Ecto neural progenitor cell (in vitro differentiated cells): ENCODE measurements at regions not wholly inside any gene's neighbourhood (a gene's known extent, or its start where the extent isn't known, plus 50 kb on each side); places are given as distances from the start of the nearest gene placed in this dataset.

Source experiments
- DNase-seq: peaks from one replicate; pipeline ENCODE4 v3.0.0-alpha.2; 2018; ENCODE audit warnings: low spot score

DNA sequence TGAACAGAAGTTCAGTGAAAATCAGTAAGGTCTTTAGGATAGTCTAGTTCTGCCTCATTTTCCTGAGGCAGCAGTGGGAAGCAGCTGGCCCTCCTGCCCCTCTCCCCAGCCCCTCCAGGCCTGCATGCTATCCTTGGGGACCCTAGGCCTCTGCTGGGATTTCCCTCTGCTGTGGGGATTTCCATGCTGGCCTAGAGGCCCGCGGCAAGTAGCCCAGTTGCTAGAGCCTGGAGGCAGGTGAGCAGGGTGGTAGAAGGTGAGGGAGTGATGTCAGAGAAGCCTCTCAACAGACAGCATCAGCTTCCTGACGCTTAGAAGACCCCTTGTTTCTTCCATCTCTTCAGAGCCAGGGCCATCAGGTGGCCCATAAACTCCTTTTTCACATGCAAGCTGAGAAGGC is 305.8 kb upstream of the THBS1 start:
- no peak for DNase-seq

GRCh38 chr15:39279311-39279710 is 301.6 kb upstream of the THBS1 start:
- DNase-seq: no peak

- no peak for DNase-seq
Observed at GRCh38 chr15:39281094-39281493, 299.8 kb upstream of the THBS1 start.

- DNase-seq: no peak
Observed at GRCh38 chr15:39282663-39283208, 298.1 kb upstream of the THBS1 start.

DNA sequence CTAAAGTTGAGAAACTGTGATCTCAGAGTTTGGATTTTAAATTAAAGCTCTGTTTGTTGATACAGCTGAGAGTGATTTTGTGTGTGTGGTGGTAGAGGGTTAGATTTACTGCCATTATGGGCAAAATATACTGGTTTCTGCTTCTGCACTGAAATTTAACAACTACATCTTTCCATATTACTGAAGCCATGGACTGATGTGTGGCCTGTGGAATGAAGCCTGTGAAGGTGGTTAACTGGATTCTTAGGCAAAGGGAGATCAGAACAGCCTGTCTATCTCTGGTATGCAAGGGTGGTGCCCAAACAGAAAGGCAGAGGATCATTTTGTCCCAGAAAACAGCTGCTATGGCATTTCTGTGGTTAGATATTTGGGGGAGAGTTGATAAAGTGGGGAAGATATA is 297.3 kb upstream of the THBS1 start:
- DNase-seq: no peak

- DNase-seq: no peak
Observed at GRCh38 chr15:39285071-39285470, 295.8 kb upstream of the THBS1 start.

GRCh38 chr15:39285663-39286062 is 295.2 kb upstream of the THBS1 start:
- no peak for DNase-seq

DNA sequence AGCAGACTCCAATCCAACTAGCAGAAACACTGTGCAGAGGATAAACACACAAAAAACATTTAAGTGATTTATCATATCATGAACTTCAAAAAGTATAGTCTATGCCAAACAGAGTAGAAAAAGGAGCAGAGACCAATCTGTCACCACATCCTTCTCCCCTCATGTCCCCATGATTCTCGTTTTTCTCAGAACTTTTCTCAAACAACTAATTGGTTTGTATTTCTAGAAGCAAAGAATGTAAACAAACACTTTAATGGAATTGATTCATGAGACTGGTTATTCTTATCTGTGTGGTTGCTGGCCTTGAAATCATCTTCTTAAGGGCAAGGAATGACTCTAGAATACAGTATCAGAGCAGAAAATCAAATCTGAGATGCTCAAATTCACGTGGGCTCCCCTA is 294.2 kb upstream of the THBS1 start:
- DNase-seq: no peak

DNA sequence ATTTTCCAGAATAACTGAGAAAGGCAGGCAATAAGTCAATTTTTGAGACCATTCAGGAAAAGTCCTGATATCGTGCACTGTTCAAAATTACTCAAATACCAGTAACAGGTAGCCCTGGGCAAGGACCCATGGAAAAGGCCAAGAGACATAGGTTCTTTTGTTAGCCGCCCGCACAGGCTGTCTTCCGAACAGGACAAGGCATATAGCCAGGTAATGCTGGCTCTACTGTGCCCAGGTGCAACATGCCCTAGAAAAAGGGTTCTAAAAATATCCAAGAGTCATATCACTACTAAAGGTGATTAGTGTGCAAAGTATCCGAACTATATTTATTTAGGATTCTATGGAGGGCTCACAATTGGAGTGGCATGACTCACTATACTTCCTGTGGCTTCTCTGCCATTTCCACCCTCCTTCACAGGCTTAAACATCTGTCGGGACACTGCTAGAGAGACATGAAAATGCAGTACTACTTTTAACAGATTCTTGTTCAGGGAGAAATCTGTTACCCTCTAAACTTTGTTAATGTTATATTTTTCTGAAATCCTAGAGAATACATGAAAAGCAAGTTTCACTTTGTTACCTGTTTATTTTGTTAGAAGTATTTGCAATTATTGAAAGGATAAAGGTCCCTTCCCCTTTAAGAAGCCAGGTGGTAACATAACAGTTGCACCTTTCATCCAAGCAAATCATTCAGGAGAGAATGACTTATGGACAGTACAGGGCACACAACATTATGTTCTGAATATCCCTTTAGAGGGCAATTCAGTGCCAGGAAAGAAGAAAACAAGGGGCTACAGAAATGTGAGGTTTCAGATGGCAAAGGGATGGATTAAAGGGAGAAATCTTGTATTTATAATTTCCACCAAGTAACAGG is 293.3 kb upstream of the THBS1 start:
- no peak for DNase-seq

- DNase-seq: no peak
Observed at GRCh38 chr15:39290711-39291435, 290.0 kb upstream of the THBS1 start.

DNA sequence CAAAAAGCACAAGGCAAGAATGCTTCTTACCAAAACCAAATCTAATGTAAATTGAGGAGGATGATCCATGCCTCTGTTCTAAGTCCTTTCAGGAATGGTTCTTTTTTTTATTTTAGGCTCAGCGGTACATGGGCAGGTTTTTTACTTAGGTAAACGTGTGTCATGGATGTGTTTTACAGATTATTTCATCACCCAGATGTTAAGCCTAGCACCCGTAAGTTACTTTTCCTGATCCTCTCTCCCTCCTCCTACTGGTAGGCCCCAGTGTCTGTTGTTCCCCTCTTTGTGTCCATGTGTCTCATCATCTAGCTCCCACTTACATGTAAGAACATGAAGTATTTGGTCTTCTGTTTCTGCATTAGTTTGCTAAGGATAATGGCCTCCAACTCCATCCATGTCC is 289.2 kb upstream of the THBS1 start:
- no peak for DNase-seq

GRCh38 chr15:39296955-39297354 is 283.9 kb upstream of the THBS1 start:
- DNase-seq: no peak

DNA sequence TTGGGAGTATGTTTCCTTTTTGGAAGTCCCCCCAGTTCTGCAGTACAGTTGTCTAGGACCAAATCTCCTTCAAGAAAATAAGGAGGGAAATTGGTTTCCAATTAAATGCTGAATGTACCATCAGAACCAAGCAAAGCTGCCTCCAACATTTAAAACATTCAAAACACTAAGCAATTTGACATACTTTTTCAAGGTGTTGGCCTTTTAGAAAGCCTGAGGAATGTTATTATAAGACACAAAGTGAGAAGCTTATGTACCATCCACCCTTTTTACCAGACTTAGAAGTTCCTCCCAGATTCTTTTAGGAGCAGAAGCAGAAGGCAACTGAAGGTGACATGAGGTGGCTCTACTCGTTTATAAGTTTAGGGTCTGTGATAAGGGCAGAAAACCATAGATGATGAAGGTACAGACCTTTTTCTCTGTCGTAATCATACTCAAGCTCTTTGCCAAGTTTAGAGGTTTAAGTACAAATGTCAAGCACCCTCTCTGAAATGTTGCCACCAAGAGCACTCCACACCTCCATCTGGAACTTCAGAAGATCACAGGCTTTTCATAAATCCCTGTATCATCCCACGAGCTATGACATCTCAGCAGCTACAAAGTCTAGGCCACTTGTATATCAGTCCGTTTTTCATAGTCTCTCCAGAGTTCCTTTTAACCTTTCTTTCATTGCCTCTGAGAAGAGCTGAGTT is 282.5 kb upstream of the THBS1 start:
- no peak for DNase-seq

GRCh38 chr15:39299486-39300267 is 281.2 kb upstream of the THBS1 start:
- DNase-seq: no peak

DNA sequence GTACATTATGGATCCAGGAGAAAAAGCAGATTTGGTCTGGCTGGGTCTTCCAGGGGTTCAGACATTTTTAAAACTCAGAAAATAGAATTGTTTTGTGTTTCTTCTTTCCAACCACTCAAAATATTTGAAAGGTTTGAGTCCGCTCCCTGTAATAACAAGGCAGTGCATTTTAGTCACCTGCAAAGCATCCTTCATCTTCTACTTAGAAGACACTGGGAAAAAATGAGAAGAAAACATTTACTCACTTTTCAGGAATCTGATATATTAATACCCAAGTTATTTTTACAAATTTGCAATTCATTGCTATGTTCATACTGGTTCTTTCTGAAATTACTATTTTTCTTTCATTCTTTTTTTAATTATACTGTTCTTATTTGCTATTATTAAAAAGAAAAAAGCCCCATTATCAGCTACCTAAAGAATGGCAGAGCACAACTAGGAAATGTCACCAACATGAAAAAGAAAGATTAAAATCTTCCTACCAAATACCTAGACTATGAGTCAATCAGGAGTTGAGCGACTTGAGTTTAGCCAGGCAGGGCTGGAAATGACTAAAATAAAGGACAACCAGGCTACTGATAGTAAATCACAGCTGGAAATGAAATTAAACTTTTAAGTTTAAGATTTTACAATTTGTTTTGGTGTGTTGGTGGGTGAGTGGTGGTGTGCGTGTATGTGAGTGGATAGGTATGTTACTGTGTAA is 280.3 kb upstream of the THBS1 start:
- no peak for DNase-seq

DNA sequence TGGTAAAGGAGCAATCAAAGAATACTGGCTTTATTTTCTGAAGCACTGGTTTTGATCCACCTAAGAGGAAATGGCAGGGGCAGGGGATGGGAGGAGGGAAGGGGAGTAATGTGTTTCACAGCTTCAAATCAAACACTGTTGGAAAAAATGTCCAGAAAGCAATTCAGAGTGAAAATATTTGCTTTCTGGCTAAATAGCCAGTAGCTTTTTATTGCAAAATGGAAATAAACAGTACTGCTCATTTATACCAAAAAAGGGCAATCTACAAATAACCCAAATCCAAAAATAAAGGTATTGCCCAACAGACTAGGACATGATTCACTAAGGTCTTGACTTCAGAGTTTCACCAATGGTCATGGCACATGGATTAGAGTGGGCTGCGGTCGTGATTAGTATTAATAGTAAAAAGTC is 279.3 kb upstream of the THBS1 start:
- DNase-seq: no peak

GRCh38 chr15:39302936-39303335 is 277.9 kb upstream of the THBS1 start:
- DNase-seq: no peak

DNA sequence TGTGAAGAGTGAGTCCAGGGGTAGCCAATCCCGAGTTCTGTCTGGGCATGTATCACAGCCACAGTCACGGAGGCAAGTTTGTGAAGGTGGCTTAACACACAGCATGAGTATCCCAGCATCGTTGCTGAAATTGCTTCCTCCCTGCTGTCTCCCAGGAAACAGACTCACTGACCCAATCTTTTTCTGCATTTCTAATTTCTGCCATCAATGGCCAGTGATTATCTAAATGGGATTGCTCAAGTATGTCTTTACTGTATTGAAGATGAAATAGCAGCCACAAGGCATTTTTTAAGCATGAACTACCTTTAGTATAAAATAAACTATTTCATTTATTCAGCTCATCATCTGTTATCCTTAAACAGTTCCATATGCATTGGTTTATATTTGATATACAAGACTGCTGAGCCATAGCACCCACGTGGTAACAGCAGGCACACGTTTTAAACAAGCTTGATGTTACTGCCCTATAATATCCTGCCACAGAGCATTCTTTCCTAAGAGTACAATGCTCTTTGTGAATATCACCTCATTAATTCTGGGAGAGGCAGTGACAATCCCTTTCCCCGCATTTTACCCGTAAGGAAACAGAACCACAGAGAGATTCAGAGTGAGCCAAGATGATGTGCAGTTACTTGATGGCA is 276.6 kb upstream of the THBS1 start:
- DNase-seq: no peak

DNA sequence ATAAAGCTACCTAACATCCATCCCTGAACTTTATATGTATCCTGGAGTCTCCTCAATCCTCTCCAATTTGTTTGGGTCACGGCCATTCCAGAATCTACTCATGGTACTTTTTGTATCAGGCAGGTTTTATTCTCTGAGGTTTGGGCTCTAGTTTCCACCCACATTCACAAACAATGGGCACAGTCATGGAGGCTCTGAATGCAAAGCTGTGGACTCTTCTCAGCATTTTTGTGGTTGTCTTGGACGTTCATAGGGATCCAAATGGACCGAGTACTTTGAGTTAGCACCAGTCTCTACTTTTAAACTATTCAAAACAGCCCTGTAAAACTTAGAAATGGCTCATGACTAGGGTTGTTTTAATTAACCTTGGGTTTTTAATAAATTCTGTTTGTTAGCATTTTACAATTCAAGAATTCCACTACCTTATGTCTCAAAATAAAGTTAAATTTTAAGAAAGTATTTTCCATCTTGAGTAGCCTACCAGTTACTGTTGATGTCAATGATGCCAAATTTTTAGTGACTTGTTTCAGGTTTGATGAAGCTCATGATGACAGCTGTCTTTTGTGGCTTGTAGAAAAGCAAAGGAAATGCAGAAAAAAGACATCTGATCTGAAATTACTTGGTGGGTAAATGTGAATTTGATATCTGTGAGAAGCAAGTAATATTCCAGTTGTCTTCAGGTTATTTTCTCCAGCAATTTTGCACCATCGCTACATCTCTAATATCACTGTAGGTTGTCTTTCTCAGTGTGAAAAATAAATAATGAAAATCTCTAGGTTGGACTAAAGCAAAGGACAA is 275.7 kb upstream of the THBS1 start:
- DNase-seq: no peak

- DNase-seq: no peak
Observed at GRCh38 chr15:39310633-39311032, 270.2 kb upstream of the THBS1 start.
